GM18517 (cell line): ENCODE measurements at regions not wholly inside any gene's neighbourhood (a gene's known extent, or its start where the extent isn't known, plus 50 kb on each side); places are given as distances from the start of the nearest gene placed in this dataset.

ENCODE experiments used
- ATAC-seq: cut with Tn5 transposase; IDR thresholded peaks from one replicate; pipeline ENCODE4 v1.9.1; 2021; ENCODE audit warnings: mild to moderate bottlenecking, moderate library complexity; ENCODE audit not compliant: unreplicated experiment

DNA sequence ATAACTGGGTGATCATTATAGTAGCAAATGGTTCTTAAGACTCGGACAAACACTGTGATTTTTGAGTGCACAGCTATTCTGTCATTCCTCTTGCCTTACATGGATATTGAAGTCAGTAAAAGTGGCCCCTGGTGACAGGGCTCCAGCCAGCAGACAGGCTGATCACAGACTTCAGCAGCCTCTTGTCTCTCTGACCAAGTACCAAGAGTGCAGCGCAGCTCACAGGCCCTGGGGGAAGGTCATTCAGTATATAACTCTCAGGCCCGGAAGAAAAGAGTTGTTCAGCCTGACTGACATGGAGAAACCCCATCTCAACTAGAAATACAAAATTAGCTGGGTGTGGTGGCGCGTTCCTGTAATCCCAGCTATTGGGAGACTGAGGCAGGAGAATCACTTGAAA, 202.6 kb downstream of the HRH4 start:
- no peak for ATAC-seq

DNA sequence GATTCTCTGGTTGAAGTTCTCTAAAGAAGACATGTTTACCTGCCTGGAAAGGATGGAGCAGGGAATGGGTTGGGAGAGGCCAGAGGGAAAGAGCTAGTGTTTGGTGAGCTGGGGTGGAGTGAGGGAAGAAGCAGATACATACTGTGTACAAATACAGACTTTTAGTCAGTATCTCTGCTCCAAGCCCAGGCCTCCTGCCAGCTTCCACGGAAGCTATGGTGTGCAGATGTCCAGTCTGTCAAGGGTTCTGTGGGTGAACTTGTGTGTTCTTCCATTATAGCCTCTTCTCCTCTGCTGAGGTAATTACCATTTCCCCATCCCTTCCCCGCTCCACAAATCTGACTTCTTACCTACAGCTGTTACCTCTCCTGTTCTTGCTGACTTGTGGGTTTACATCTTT, 208.6 kb downstream of the HRH4 start:
- no peak for ATAC-seq

DNA sequence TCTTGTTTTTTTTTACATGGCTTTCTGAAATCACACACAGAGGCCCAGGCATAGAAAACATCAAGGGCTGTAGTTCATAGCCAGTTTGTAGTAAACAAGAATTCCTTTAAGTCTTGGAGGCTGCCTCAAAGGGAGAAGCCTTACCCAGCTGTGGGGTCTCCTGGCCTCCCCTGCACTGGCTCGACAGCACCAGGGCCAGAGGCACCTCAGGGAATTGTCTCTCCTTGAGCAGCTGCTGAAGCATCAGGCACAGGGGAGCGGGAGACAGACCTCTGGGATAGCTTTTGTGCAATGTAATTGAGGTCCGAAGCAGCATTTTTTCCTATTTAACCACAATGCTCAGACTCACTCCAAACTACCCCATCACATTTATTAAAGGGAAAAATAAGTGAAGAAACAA, 209.1 kb downstream of the HRH4 start:
- no peak for ATAC-seq

DNA sequence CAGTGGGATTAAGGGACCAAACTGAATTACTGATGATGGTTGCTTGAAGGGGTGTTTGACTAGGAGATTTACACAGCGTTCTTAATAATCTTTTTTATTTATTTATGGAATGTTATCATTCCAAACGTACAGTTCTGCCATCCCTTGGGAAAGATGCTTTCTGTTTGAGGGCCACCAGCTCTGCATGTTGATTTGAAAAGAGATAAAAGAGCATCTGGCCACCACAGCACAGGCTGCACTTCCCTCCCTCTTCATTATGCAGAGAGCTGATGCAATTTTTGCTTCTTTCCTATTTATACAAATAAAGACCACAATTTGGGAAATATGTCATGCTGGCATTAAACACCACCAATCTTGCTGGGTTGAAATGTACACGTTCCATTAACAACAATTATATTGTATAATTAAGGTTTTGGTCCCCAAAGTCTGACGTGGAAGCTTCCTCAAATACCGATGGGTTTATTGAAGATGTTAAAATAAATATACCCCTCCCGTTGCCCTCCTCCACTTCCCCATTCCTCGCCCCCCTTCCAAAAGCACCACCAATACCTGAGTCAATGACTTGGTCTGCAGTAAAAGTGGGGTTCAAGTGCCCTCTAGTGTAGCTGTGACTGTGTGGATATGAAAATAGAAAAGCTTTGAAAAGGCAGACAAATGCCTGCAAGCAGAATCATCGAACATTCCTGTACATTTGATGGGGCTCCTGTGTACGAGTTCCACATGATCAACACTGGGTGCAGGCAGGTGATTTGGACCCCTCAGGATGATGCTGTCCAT, 211.9 kb downstream of the HRH4 start:
- no peak for ATAC-seq

DNA sequence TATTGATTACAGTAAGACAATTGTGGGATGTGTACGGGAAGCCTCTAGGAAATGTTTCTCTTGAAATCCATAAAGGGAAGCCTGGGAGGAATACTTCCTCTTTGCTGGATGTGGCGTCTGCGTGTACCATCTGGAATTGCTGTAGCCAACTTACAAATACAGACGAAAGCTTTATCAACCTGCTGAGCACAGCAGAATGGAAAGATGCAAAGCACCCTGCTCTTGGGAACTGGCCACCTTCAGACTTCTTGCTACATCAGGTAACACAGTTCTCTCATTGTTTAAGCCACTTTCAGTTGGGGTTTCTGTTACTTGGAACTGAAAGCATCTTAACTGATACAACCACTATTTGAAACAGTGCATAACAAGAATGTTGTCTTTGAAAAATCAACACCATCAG, 213.8 kb downstream of the HRH4 start:
- ATAC-seq = no peak

DNA sequence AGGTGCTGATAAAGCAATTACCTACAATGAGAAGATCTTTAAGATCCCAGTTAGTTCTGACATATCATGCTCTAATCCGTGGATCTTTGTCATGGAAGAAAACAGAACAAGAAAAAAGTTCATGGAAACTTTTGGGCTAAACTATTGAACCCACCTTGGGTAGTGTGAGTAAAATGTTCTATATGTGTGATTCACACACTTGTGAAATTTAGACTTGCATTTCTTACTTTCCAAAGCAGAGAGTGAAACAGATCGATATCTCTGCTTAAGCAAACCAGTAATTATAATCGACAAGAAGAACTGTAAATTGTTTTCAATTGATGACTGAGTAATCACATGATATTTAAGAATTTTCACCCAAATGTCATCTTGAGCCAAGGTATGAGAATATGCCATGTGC, 214.2 kb downstream of the HRH4 start:
- no peak for ATAC-seq

DNA sequence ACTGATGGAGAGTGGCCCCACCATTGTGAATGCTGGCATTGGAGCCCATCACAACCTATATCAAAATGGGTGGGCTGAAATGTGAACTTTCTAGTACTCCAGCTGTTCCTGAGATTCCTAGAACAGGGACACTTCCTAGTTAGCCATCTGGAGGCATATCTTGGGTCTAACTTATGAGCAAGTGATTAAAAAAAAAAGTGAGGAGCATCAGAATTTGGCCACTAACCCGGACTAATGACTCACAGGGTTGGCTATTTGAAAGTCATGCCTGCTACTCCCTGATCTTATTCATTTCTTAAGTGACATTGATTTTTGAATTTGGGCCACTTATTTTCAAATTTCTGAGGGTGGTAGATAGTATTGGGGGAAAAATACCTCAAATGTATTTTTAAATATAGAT, 216.6 kb downstream of the HRH4 start:
- ATAC-seq = no peak

DNA sequence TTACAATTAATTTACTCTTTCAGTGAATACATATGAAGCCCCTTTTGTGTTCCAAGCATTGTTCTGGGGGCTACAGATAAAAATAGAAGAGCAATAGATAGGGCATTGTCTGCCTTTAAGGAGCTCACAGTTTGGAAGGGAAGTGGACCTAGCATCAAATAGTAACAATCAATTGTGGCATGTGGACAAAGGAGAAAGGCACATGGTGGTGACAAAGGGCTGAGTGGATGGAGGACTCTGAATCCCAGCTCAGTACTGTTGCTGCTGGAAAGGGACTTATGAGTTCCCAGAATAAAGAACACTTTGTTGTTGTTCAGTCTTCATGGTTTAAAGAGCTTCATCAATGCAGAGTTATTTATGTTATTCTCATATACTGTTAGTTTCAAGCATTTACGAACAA, 217.7 kb downstream of the HRH4 start:
- ATAC-seq = no peak

DNA sequence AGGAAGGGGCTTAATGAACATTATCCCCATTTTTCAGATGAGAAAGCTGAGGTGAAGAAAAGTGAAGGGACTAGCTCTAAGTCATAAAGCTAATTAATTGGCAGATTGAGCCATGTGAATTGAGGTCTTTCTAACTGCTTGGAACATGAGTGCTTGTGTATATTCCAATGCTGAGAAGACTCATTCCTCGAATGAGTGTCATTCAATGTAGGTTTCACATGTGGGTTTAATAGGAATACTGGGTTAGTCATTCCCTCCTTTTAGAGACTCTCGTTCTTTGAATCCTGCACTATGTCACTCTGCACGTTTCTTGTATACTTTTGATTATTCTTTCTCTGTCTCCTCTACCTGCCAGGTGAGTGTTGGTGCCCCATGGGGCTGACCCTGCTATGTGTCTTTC, 218.2 kb downstream of the HRH4 start:
- ATAC-seq = no peak

DNA sequence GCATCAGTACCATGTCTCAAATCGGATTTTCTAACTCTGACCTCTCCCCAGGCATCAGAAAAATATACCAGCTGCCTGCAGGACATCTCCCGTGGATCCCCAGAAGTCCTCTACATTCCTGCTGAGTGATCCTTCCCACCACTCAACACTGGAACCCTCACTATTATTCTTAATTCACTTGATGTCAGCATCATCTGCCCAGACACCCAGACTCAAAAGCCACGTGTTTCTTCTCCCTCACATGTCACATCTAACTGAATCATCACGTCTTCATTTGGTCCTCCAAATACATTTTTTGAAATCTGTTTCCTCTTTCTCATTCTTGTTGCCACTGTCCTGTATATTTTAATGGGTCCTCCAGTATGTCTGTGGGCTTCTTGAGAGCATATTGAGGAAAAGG, 218.6 kb downstream of the HRH4 start:
- no peak for ATAC-seq

DNA sequence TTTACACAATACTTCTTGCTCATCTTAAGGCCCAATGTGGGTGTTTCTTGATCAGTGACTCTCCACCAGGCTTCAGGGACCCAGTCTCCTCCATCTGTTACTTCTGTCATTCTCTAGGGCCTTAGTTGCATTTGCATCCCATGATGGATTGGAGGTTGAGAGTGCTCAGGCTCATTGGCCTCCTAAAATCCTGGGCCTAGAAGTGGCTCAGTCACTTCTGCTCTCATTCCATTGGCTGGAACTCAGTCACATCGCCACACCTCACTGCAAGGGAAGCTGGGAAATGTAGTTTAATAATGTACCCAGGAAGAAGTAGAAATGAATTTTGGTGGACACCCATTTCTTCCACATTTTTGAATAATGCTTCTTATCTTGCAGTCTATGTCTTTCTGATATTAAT, 223.5 kb downstream of the HRH4 start:
- ATAC-seq = no peak

DNA sequence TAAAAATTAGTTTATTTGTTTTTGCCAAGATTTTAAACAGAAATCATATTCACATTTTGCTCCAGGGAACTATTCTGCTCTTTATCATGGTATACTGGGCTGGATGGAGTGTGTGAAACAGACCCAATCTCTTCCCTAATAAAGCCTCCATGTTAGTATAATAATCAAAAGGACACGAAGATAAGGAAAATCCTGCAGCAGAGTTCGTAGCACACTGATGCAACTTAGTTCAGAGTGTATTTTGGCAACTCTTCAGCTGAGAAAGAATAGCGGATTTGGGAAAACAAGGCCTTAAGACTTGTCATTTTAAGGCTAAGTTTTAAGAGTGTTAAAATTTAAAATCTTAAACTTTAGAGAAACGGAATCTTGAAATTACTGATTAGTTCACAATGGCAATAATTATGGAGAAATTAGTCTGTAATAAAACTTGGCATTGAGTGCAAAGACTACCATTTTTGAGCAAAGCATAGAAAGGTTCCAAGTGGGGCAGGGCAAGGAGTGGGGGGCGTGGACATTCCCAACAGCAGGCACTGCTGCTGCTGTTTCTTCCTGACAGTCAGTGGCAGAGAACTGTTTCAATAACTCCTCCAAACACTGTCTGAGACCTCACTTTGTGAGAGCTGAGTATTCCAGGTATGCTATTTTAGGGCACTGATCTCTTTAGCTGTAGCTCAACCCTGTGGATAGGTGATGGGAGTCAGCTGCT, 225.0 kb downstream of the HRH4 start:
- no peak for ATAC-seq

DNA sequence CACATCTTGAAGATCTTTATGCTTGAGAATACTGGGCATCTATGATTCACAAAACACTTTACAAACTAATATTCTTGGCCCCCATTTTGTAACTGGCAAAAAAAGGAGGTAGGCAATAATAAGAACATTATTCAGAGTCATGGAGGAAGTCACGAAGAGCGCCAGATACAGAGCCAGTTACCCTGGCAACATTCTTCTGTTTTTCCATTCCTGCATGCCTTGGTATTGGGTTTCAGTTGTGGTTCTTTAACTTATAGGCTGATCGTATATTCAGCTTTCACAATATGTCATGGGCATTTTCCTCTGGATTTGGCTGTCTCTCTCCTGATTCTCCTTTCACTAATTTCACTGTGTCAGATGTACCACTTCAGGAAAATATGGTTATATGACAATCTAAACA, 234.7 kb downstream of the HRH4 start:
- ATAC-seq = no peak

DNA sequence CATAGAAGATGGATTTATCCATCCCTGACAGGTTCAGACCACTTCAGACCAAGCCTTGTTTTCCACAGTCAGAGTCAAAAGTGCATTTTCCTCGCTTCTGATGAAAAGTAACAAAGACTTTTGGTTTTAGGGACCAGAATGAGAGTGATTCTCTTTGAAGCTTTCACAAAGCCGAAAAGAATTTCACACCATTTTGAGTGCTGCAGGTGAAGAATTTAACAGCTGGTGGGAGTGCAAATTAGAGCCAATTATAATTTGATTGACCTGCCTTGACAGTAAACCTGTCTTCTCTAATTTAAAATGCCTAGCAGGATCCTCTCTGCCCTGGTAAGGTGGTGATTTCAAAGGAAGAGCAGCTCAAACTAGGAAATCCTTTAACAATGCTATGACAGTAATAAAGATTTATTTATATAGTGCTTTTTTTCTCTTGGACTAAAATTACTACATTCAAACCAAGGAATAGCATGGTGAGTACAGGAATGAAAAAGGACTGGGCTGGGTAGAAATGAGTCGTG, 241.6 kb downstream of the HRH4 start:
- no peak for ATAC-seq

DNA sequence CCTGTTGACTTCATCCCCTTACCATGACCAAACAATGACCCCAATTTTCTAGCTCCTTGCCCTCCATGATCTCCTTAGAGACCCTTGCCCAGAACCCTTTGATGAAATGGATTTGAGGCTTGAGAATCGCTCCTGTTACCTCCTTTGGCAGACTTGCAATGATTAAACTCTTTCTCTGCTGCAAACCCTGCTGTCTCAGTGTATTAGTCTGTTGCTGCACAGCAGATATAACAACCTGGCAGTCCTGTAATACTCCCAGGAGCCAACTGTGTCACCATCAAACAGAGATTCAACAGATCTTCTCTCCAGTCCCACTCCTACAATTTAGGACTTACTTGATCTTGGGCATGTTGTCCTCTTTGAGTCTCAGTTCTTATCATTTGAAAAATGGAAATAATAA, 242.9 kb downstream of the HRH4 start:
- ATAC-seq = no peak

DNA sequence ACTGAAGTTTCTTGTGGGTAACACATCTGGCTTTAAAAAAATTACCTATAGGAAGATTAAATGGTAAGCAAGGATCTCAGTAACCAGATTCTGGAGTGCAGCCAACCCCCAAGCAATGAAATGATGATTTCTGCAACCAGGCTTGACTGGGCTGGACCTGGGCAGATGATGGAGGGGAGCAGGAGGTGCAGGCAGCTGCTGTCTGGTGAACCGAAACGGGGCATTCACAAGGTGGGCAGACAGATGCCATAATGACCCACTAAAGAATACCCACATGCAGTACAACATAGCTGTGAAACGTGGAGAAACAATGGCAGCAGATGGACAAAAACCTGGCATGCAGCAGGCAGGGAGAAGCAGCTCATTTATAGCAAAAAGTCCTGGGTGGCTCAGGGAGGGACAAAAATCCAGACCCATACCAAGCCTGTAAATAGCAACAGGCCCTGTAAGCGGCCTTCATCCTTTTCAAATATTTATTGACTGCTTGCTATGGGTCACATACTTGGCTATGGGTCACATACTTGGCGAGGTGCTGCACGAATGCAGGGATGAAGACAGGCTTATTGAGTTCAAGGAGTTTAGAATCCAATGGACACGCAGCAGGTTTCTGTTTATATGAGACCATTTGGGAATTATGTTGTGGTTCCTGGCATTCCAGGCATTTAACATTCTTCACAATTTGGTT, 244.7 kb downstream of the HRH4 start:
- ATAC-seq = no peak

DNA sequence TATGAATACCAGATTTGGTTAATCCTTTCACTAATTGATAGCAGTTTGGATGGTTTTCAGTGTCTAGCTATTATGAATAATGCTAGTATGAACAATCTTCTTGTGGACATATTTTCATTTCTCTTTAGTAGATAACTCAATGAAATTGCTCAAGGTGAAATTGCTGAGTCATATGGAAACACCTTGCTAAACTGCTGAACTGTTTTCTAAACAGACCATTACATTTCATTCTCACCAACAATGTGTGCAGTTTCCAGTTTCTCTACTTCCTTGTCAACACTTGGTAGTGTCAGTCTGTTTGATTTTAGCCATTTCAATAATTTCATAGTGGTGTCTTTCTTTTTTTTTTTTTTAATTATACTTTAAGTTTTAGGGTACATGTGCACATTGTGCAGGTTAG, 250.0 kb downstream of the HRH4 start:
- ATAC-seq = no peak

DNA sequence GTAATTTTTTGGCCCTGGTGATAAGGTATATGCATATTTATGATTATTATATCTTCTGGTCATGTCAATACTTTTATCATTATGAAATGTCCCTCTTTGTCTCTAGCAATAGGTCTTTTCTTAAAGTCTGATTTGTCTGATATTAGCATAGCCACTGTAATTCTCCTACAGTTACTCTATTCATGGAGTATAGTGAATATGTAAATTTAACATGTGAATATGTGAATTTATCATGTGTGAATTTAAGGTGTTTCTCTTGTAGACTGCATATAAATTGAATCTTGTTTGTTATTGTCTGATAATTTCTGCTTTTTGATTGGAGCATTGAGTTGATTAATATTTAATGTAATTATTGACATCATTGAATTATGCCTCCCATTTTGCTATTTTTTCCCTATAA, 259.4 kb downstream of the HRH4 start:
- ATAC-seq = no peak

DNA sequence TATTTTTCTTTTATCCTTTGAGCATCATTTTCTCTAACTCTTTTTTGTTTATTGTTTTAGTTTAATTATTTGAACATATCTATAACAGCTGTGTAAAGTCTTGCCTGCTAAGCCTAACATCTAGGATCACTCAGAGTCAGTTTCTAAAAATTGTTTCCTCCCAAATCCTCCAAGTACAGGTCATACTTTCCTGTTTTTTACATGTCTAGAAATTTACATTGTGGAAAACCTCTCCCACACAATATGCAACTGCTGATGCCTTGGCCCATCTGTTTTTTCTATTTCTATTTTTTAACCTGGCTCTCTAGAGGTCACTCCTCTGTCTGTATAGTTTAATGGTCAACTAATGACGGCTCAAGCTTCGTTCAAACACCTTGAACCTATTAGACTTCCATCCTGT, 261.0 kb downstream of the HRH4 start:
- no peak for ATAC-seq

DNA sequence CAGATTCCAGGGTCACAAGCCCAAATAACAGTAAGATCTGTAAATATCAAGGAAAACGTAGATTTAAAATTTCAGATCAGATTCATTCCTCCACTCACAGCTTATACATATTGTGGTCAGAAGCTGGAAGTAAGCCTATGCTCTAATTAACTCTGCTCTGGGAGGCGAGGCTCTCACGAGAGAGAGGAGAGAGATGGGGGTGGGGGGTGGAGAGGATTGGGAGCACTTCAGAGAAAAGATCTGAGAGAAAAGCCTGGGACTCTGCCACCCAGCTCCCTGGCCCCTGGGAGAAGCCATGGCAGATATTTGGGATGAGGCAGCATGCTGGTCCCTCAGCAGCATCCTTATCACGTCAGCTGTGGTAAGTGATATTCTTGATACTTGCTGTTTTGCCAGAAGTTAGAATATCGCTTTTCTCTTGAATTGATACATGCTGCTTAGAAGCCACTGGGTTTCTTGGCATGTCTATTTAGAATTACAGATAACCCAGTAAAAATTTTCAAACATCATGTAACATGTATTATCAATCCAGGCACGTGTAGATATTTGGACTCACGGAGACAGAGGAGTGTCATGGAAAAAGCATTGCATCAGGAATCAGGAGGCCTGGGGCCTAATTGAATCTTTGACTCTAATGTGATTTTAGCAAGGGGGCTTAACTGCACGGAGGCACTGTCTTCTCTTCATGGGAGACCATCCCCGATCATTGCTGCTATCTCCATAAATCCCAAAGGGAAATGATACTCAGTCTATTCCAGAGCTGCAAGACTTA, 265.4 kb downstream of the HRH4 start:
- ATAC-seq = no peak
